A673 (cell line): ENCODE measurements at regions not wholly inside any gene's neighbourhood (a gene's known extent, or its start where the extent isn't known, plus 50 kb on each side); places are given as distances from the start of the nearest gene placed in this dataset.

Experiments used
- BruUV-seq: library from RNA; stranded (reverse); fragments of 400-500 nt; replicated peaks from 2 replicates; lab custom pipeline; 2021; lab: Mats Ljungman, UMichigan
- CTCF ChIA-PET: fragments of 300-600 bp; sonication (Branson Sonifier 250); formaldehyde crosslinking; loops from one replicate; lab custom pipeline; 2022; ENCODE audit warnings: antibody characterized with exemption; lab: Charles Lee
- POLR2A ChIA-PET: fragments of 300-600 bp; sonication (Branson Sonifier 250); formaldehyde crosslinking; loops from one replicate; lab custom pipeline; 2022; ENCODE audit warnings: antibody characterized with exemption; ENCODE audit not compliant: low non-redundant PET; lab: Charles Lee
- DNase-seq: peaks from one replicate; pipeline ENCODE4 v3.0.0-alpha.2; 2015; ENCODE audit warnings: low spot score
- H3K27ac ChIP-seq: fragments of 200-600 bp; sonication (generic); 2 replicates; pipeline ENCODE4 v1.5.1; 2016; ENCODE audit warnings: mixed run types, low read depth, mild to moderate bottlenecking, mixed read lengths, antibody characterized with exemption, low read length; ENCODE audit not compliant: poor library complexity, severe bottlenecking
- H3K27me3 ChIP-seq: fragments of 200-600 bp; sonication (generic); replicated peaks from 2 replicates; pipeline ENCODE4 v1.6.1; 2017; ENCODE audit warnings: mixed run types, low read depth, mild to moderate bottlenecking, mixed read lengths, antibody characterized with exemption, low read length; ENCODE audit not compliant: insufficient read depth, poor library complexity
- H3K36me3 ChIP-seq: fragments of 200-600 bp; sonication (generic); 2 replicates; pipeline ENCODE4 v1.6.1; 2016; ENCODE audit warnings: mixed run types, mild to moderate bottlenecking, mixed read lengths, antibody characterized with exemption, low read length; ENCODE audit not compliant: insufficient read depth, poor library complexity, severe bottlenecking
- H3K4me1 ChIP-seq: fragments of 200-600 bp; sonication (generic); 2 replicates; pipeline ENCODE4 v1.6.1; 2017; ENCODE audit warnings: mixed run types, mild to moderate bottlenecking, mixed read lengths, antibody characterized with exemption, low read length; ENCODE audit not compliant: insufficient read depth, poor library complexity, severe bottlenecking
- H3K4me3 ChIP-seq: fragments of 200-600 bp; sonication (generic); 2 replicates; pipeline ENCODE4 v1.5.1; 2016; ENCODE audit warnings: low read depth, mixed run types, mild to moderate bottlenecking, mixed read lengths, low read length; ENCODE audit not compliant: poor library complexity, severe bottlenecking
- H3K9me3 ChIP-seq: fragments of 200-600 bp; sonication (generic); 2 replicates; pipeline ENCODE4 v1.6.1; 2016; ENCODE audit warnings: mixed run types, low read depth, mild to moderate bottlenecking, mixed read lengths, antibody characterized with exemption, low read length; ENCODE audit not compliant: poor library complexity, severe bottlenecking
- CTCF ChIP-seq: fragments of 300-800, 200-600 bp; sonication (generic); conservative IDR thresholded peaks from 2 replicates; pipeline ENCODE4 v1.5.1; 2017; ENCODE audit warnings: low read depth, mild to moderate bottlenecking, antibody characterized with exemption, low read length, moderate library complexity, mixed read lengths
- EZH2 ChIP-seq: fragments of 200-600 bp; sonication (generic); IDR thresholded peaks from 2 replicates; pipeline ENCODE4 v1.6.1; 2017; ENCODE audit warnings: borderline replicate concordance, low read depth, mild to moderate bottlenecking, mixed read lengths, antibody characterized with exemption, low read length; ENCODE audit not compliant: poor library complexity, severe bottlenecking
- intact Hi-C: fragments of 100-400 bp; cut with micrococcal nuclease; formaldehyde crosslinking; loops from one replicate; pipeline ENCODE4 v1.10.0; 2022; ENCODE audit not compliant: unreplicated experiment

GRCh38 chr1:213669512-213669911 is 318.3 kb upstream of the PROX1 start:
- no peaks in the 10 kb centered on the region for H3K9me3 ChIP-seq
- no peak overlapping the region for H3K27ac ChIP-seq
- TF ChIP-seq EZH2: no peak
- no peak for TF ChIP-seq CTCF
- CTCF ChIA-PET: no interaction called here
- H3K4me1 ChIP-seq: no peaks in the 10 kb centered on the region
- no peaks in the 10 kb centered on the region for H3K36me3 ChIP-seq
- intact Hi-C loops: no loop called here
- H3K4me3 ChIP-seq: no peak overlapping the region
- POLR2A ChIA-PET: no interaction called here
- no peak for DNase-seq
- peaks cover 14% of the 10 kb centered on the region for H3K27me3 ChIP-seq
- BruUV-seq: no TSS peak

GRCh38 chr1:213669964-213670691 is 317.6 kb upstream of the PROX1 start:
- Histone ChIP-seq H3K4me1 (no peaks in the 10 kb centered on the region), H3K27ac (no peak overlapping the region), H3K36me3 (no peaks in the 10 kb centered on the region), H3K27me3 (peaks cover 14% of the 10 kb centered on the region), H3K4me3 (no peak overlapping the region), H3K9me3 (no peaks in the 10 kb centered on the region)
- ChIA-PET POLR2A (no interaction called here), CTCF (no interaction called here)
- intact Hi-C loops: no loop called here
- no peak for TF ChIP-seq EZH2
- no peak for TF ChIP-seq CTCF
- DNase-seq: no peak
- BruUV-seq: no TSS peak

GRCh38 chr1:213670692-213671023 is 317.1 kb upstream of the PROX1 start:
- Histone ChIP-seq H3K4me1 (no peaks in the 10 kb centered on the region), H3K4me3 (no peak overlapping the region), H3K9me3 (no peaks in the 10 kb centered on the region), H3K36me3 (no peaks in the 10 kb centered on the region), H3K27me3 (peaks cover 14% of the 10 kb centered on the region), H3K27ac (no peak overlapping the region)
- ChIA-PET POLR2A (no interaction called here), CTCF (no interaction called here)
- BruUV-seq: no TSS peak
- DNase-seq: no peak
- intact Hi-C loops: no loop called here
- TF ChIP-seq CTCF (no peak), EZH2 (no peak)
